GM13977 (cell line): ENCODE measurements at regions not wholly inside any gene's neighbourhood (a gene's known extent, or its start where the extent isn't known, plus 50 kb on each side); places are given as distances from the start of the nearest gene placed in this dataset.

Source experiments
- DNase-seq: peaks from one replicate; pipeline ENCODE4 v3.0.0; 2012; ENCODE audit warnings: low spot score
- in situ Hi-C: fragments of 300-500 bp; cut with MboI; formaldehyde crosslinking; loops from one replicate; pipeline ENCODE4 v1.12.0; 2022; ENCODE audit warnings: low sequenced_read_pairs, low pct_unique_long_range_greater_than_20kb, mixed read lengths, inconsistent platforms; ENCODE audit not compliant: unreplicated experiment
- TF ChIP-seq, protein P1 (sequence below): IDR thresholded peaks from 2 replicates; pipeline ENCODE4 v1.5.1; 2012; ENCODE audit warnings: mild to moderate bottlenecking, control low read depth; ENCODE audit not compliant: insufficient read depth; ENCODE audit errors: extremely low read depth, missing control alignments

- no peak for DNase-seq
- in situ Hi-C loops: no loop called here
- TF ChIP-seq, protein P1, sequence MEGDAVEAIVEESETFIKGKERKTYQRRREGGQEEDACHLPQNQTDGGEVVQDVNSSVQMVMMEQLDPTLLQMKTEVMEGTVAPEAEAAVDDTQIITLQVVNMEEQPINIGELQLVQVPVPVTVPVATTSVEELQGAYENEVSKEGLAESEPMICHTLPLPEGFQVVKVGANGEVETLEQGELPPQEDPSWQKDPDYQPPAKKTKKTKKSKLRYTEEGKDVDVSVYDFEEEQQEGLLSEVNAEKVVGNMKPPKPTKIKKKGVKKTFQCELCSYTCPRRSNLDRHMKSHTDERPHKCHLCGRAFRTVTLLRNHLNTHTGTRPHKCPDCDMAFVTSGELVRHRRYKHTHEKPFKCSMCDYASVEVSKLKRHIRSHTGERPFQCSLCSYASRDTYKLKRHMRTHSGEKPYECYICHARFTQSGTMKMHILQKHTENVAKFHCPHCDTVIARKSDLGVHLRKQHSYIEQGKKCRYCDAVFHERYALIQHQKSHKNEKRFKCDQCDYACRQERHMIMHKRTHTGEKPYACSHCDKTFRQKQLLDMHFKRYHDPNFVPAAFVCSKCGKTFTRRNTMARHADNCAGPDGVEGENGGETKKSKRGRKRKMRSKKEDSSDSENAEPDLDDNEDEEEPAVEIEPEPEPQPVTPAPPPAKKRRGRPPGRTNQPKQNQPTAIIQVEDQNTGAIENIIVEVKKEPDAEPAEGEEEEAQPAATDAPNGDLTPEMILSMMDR: no peak
These were observed 577.5 kb upstream of the CLINT1 start for GRCh38 chr5:158436271-158437065.

GRCh38 chr5:158435161-158435616, 576.2 kb upstream of the CLINT1 start:
- in situ Hi-C loops: no loop called here
- no peak for DNase-seq
- TF ChIP-seq, protein P1: no peak

DNA sequence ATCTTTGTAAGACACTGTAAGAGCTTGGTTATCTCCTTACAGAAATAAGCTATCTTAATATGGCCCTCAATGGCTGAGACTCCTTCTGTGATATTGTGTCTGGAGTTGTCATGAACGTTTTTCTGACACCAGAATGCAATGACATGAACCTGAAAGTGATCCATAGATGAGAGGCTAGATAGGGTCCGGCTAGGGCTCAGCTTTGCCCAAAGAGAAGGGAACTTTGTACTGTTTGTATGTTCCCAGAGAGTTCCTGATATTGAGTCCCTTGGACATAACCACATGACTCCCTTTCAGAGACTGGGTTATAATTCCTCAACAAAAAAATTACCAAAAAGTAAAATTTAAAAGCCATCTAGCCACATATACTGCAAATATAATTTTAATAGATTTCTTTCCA, 575.8 kb upstream of the CLINT1 start:
- no peak for DNase-seq
- TF ChIP-seq, protein P1: no peak
- in situ Hi-C loops: no loop called here

GRCh38 chr5:158433634-158434033, 574.7 kb upstream of the CLINT1 start:
- DNase-seq: no peak
- TF ChIP-seq, protein P1: no peak
- in situ Hi-C loops: no loop called here

DNA sequence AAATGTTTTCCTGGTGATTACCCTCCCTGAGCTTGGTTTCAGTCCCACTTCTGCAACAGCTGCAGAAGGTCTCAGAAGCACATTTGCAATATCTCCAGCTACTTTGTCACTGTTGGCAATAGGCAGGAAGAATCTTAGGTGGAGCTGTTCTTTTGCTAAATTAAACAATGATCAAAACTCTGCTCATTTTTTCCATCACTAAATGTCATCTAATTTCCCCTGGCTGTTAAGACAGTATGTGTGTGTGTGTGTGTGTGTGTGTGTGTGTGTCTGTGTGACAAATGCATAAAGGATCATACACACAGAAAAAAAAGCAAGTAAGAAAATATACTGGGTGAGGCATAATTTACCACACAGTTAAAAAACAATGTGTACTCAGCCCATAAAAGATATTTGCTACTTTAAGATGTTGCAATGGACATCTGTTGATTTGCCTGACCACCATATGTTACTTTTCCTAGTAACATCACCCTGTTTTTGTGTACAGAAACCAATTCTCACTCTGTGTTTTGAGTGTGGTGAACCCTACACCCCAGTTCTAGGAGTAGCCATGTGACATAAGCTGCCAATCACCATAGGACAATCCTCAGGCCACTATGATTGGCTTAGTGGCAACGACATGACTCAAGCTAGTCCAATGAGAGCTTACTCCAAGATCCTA, 572.6 kb upstream of the CLINT1 start:
- TF ChIP-seq, protein P1: no peak
- in situ Hi-C loops: no loop called here
- no peak for DNase-seq

GRCh38 chr5:158430798-158431167, 571.8 kb upstream of the CLINT1 start:
- in situ Hi-C loops: no loop called here
- TF ChIP-seq, protein P1: no peak
- DNase-seq: no peak
